CD4-positive, alpha-beta T cell treated with Interleukin-12 subunit alpha and Interleukin-12 subunit beta, for 1 hour (primary cell): ENCODE measurements at regions not wholly inside any gene's neighbourhood (a gene's known extent, or its start where the extent isn't known, plus 50 kb on each side); places are given as distances from the start of the nearest gene placed in this dataset.
"Not testable (repeated sequence)": the region's sequence is repeated elsewhere in the genome, so short reads cannot be mapped to it uniquely, and the experiment has no call there.

ENCODE experiments used
- DNase-seq: peaks from one replicate; pipeline ENCODE4 v3.0.0-alpha.2; 2020

GRCh38 chr13:58660826-58661225, 1029.3 kb downstream of the PCDH17 start:
- DNase-seq = no peak

GRCh38 chr13:58666331-58666730, 1034.8 kb downstream of the PCDH17 start:
- no peak for DNase-seq

- DNase-seq = no peak
These were observed 1035.6 kb downstream of the PCDH17 start for GRCh38 chr13:58667096-58667495.

- no peak for DNase-seq
These were observed 1048.6 kb downstream of the PCDH17 start for GRCh38 chr13:58680115-58680514.

- DNase-seq = no peak
These were observed 1051.1 kb downstream of the PCDH17 start for GRCh38 chr13:58682616-58683015.

GRCh38 chr13:58687148-58687547, 1055.6 kb downstream of the PCDH17 start:
- no peak for DNase-seq

- DNase-seq = no peak
These were observed 1067.0 kb downstream of the PCDH17 start for GRCh38 chr13:58698531-58698930.

GRCh38 chr13:58704953-58705352, 1073.4 kb downstream of the PCDH17 start:
- no peak for DNase-seq

- no peak for DNase-seq
These were observed 1074.9 kb downstream of the PCDH17 start for GRCh38 chr13:58706421-58706820.

- DNase-seq = no peak
These were observed 1080.6 kb downstream of the PCDH17 start for GRCh38 chr13:58712191-58712590.

GRCh38 chr13:58714016-58714415, 1082.5 kb downstream of the PCDH17 start:
- DNase-seq = not testable (repeated sequence)

GRCh38 chr13:58721273-58721672, 1089.7 kb downstream of the PCDH17 start:
- DNase-seq = no peak

GRCh38 chr13:58728126-58728525, 1096.6 kb downstream of the PCDH17 start:
- DNase-seq = no peak

GRCh38 chr13:58729361-58729760, 1097.8 kb downstream of the PCDH17 start:
- no peak for DNase-seq

GRCh38 chr13:58744686-58745085, 1113.1 kb downstream of the PCDH17 start:
- no peak for DNase-seq

GRCh38 chr13:58767566-58767965, 1136.0 kb downstream of the PCDH17 start:
- no peak for DNase-seq

GRCh38 chr13:58773280-58773859, 1141.8 kb downstream of the PCDH17 start:
- no peak for DNase-seq

- no peak for DNase-seq
These were observed 1151.2 kb downstream of the PCDH17 start for GRCh38 chr13:58782736-58783135.

- no peak for DNase-seq
These were observed 1161.3 kb downstream of the PCDH17 start for GRCh38 chr13:58792854-58793253.

- no peak for DNase-seq
These were observed 1164.2 kb downstream of the PCDH17 start for GRCh38 chr13:58795715-58796114.

- no peak for DNase-seq
These were observed 1173.3 kb downstream of the PCDH17 start for GRCh38 chr13:58804832-58805231.

GRCh38 chr13:58806401-58806800, 1174.9 kb downstream of the PCDH17 start:
- DNase-seq = no peak

- no peak for DNase-seq
These were observed 1192.2 kb downstream of the PCDH17 start for GRCh38 chr13:58823701-58824100.

- DNase-seq = no peak
These were observed 1196.4 kb downstream of the PCDH17 start for GRCh38 chr13:58827904-58828303.

- DNase-seq = no peak
These were observed 1199.3 kb downstream of the PCDH17 start for GRCh38 chr13:58830841-58831240.

GRCh38 chr13:58838615-58839014, 1207.1 kb downstream of the PCDH17 start:
- DNase-seq = no peak
